ENCODE measurements at regions not wholly inside any gene's neighbourhood (a gene's known extent, or its start where the extent isn't known, plus 50 kb on each side); places are given as distances from the start of the nearest gene placed in this dataset.
A peak's percentile ranks its signal among the peaks of the same experiment; 100 is the strongest.

DNA sequence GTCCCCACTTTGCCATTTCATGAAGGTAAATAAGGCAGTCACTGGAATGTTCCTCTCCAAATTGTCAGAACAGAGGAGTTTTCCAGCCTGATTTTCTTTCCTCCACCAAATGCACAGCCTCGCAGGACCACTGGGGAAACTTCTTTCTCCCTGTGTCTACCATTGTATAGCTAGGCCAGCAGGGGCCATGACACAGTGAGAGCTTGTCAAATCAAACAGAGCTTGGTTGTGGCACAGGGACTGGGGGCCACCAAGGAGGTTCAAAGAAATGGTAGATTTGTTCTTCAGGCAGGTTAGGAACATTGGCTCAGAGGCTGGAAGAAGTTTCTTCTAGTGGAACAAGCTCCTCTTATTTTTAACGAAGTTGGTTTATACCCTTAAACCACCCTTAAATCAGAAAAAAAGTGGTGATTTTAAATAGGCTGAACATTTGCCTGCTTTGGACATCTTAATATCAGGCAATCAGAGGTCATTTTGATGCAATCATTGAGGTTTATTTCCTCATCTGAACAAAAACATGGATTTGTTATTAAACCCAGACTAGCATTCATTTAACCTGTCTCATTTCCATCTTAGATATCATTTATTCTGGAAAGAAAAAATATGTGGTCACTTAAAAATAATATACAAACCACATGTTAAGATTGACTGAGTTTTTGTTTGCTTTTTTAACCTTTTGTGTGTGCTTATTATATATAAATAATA lies 105.6 kb downstream of the GTPBP8 start:
- DNase-seq = no peak

DNA sequence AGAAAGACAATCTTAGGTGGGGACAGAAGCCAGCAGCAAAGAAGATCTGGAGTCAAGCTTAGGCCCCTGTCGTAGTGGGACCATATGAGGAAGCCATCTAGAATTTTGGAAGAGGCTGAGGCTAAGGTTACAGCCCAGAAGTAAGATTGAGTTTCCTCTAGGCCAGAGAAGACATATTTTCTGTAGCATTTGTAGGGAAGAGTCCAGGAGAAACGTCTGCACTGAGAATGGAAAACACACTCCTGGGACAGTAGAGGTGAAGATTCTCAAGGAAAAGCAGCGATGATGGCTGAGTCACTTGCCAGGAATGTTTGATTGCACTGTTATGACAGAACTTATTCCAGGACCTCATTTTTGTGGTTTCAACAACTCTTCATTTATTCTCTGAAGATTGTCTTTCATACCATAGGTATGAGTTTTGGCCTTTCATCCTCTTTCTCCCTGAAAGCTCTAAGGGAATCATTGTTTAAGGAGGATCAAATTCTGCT lies 107.2 kb downstream of the GTPBP8 start:
- DNase-seq = no peak

DNA sequence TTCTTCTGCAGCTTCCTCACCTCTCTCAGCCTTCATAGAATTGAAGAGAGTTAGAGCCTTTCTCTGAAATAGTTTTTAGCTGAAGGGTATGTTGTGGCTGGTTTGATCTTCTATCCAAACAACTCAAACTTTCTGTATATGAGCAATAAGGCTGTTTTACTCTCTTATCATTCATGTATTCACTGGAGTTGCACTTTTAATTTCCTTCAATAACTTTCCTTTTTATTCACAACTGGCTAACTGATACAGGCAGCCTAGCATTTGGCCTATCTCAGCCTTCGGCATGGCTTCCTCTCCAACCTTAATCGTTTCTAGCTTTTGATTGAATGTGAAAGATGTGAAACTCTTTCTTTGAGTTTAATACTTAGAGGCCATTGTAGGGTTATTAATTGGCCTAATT lies 109.3 kb downstream of the GTPBP8 start:
- no peak for DNase-seq

DNA sequence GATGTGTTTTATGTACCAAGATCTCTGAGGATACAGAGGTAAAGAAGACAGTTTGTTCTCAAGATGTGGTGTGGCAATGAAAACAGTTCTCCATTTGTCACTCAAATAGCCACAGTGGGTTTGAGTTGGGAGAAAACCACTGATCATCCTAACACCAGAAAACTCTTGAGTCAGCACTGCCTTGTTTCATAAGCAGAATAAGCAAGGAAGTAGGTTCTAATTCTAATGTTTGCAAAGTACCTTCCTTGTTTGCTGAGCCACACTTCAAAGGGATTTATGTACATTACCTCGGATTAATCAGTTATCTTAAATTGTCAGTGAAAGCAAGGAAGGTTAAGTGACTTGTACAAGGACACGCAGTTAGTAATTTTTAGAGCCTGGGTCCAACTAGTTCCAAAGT lies 107.8 kb upstream of the BOC start:
- no peak for DNase-seq

DNA sequence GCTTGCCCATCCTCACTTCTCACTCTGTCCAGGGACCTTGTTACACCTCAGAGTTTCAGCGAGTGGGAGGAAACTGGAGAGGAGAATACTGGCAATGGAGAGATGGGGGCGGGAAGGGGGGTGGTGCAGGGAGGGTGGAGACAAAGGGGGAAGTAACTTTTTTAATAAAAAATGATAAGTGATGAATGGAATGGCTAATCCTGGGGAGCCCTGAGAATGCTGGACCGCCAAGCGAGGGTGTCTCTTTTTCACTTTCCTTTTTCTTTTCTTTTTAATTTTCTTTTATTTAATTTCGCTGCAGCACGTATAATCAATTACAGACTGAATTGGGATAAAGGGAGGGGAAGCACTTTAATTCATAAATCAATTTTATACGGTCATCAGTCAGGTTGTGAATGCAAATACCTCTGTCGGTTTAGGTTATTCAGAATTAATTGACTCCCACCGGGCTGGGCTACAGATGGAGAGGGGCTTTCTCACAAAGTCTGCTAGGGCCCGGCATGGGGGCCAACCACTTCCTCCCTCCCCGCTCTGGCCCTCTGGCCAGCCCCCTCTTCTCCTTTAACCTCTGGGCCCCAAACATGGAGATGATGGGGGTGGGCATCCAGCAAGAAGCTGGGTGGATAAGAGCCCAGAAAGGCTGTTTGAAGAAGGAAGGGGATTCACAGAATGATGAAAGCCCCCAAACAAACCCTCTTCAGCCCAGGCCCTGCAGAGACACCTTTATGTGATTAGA lies 106.8 kb upstream of the BOC start:
- DNase-seq = no peak

DNA sequence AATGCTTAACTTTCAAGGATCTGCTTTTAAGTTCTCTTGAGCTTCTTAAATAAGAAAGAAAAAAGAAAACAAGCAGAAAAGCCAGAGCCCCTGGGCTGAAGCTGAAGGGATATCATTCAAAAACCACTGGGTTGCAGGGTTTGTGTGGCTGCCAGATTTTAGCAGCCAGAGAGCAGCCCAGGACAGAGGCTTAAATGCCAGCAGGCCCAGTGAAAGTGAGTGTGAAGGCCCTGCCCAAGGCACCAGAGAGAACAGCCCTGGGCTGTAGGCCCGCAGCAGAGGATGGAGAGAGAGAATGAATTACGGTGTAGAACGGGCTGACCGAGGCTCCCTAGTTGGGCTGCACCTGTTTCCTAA lies 106.3 kb upstream of the BOC start:
- DNase-seq = no peak

DNA sequence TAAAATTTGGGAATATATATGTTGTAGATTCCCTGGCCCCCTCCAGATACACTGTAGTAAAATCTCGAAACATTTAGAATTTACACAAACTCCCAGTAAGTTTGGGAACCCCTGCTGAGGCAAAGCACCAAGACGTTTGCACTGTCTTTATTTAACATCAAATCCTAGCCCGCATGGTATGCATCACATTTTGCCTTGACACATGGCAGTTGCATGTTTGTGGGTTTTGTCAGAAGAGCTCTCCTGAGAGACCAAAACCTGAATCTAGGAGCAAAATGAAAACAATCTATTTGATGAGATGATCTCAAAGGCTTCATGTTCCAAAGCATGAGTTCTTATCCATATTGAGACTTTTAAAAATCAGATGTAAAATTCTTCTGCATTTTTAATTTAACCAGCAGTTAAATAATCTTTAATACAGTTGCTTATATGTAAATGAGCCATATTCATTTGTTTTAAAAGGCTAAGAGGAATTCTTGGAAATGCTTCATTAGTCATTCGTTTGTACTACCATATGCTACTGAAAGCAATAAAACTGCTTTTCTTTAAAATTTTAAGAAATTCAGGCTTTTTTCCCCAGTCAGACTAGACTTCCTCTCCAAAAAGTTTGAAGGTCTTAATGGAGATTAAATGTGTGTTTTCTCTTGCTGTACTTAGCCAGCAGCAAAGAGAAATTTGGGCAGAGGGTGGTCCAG lies 105.2 kb upstream of the BOC start:
- DNase-seq = no peak

DNA sequence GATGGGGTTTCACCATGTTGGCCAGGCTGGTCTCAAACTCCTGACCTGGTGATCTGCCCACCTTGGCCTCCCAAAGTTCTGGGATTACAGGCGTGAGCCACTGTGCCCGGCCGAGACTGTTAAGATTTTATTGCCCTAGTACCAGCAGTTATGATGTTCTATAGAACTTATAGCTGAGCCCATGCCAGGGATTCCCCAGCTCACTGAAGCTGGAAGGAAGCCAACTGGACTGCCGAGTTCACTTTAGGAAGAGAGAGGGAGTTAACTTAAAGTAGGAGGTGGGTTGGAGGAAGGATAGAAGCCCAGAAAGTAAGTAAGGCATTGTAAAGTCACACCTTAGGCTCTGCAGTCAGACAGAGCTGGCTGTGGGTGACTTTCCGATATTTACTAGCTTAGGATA lies 101.1 kb upstream of the BOC start:
- no peak for DNase-seq

DNA sequence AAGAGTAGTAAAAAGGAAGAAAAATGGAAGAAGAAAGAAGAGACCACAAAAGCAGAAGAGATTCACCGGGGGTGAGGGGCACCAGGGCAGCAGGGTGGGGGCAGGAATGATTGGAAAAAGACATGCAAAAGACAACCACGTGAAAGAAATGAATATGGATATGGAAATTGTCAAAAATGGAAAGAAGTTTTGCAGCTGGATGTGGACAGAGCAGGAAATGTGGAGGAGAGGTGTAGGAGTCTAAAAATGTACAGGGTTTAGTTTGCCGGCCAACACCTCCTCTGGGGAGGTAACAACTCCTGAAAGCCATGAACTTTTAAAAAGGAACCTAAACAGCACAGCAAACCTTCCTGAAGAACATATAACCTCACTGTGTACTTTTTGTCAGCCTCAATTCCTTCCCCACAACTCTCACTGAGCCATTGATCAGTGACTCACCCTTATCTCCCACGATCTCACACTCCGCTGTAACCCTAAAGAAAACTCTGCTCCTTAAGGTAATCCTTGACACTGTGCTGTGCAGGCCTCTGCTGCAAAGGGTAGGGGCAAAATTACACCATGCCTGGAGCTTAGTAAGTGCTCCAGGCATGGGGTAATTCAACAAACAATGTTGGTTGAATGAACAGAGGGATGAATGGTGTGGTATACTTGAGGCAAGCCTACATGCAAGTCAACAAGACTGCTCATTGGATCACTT lies 100.2 kb upstream of the BOC start:
- DNase-seq = peak; percentile 5

DNA sequence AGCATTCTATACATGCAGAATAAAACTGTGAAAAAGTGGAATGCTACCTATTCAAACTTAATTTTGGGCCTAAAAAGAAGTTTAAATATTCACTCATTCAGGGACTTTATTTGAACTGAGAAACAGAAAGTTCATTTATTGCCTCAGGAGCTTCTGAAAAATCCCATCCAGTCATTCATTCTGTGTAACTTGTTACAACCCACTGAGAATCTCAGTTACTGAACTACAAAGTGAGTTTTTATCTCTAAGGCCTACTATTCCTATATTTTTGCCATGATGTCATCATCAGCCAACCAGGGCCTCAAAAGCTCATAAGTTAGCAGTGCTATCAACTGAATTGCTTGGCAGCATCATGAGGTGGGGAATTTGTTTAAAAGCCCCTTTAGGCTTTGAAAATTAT lies 98.0 kb upstream of the BOC start:
- no peak for DNase-seq

DNA sequence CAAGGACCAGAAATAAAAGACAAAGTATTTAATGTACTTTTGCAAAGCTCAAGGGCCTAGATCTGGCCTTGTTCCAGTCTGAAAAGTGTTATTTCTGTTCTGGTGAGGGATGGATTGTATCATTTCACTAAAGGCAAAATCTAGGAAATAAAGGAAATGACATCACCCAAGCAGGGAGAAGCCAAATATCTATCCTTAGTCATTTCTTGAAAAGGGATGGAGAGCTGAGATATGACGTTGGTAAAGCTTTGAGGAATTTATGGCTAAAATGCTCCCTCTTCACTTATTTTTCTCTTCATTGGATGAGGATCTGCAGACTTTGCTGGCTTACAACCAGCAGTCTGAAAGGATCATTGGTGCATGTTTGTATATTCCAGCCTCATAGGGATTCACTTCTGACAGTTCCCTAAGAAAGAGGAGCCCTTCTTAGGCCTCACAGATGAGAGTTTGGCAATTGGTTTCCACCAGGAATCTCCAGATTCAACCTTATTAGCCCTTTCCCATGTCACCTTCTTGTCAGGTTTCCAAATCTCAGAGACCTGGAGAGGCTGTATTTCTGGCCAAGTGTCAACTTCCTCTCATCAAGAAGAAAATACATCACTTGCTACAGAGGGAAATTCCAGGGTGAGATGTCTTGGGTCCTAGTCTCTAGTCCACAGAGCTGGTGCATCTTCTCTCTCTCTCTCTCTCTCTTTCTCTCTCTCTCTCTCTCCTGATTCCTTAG lies 93.7 kb upstream of the BOC start:
- no peak for DNase-seq

DNA sequence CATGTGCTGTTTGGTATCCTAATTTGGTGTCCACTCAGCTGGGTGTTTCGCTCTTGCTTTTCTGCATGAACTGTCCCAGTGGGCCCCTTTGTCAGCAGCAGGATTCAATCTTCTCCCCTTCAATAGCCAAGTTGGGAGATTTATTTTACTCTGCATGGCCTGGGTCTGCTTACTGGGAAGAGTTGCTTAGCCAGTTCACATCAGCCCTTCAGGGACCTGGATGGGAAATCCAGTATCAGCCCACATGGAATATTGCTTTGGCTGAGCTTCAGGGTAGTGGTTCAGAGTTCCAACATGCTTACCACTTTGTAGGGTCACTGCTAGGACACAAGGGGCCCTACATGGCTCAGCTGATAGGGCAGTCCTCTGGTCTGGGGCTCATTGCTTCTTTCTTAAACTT lies 93.0 kb upstream of the BOC start:
- no peak for DNase-seq

DNA sequence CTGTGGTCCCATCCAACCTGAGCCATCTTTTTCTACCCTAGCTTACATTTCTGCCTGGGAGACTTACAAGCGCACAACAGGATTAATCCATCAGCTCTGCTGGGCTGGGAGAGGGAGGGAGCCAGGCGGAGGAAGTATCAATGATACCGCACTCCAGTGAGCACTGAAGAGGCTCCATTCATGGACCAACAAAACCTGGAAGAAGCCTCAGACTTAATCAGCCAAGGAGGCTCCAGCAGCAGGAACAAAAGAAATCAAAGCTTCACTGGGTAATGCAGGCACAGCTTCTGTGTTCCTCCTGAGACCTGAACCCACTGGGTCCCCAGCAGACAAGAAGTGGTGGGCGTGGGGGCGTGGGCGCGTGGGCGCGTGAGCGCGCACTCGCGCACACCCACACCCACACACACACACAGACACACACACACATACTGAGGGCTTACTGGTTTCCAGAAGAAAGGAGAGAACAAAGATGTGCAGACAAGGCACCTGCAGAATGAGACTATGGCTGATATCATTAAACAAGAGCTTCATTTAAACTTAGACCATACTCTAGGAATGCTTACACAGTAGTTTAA lies 87.0 kb upstream of the BOC start:
- DNase-seq = no peak

DNA sequence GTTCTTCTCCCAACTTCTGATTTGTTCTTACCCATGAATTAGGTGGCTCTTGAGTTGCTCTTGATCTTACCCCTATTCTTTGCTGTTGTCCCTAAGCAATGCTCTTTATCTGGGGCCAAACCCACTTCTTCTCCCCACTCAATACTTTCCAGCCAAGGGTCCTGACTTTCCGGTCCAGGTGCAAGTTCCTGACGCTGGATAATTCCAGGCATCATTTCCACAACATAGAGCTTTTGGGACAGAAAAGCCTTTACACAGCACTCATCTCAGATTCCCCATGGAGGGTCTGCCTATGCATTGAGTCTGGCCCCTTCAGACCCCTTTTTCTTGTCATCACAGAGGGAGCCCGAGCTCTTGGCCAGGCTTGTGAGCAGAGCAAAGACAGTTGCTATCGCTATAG lies 85.4 kb upstream of the BOC start:
- DNase-seq = no peak

DNA sequence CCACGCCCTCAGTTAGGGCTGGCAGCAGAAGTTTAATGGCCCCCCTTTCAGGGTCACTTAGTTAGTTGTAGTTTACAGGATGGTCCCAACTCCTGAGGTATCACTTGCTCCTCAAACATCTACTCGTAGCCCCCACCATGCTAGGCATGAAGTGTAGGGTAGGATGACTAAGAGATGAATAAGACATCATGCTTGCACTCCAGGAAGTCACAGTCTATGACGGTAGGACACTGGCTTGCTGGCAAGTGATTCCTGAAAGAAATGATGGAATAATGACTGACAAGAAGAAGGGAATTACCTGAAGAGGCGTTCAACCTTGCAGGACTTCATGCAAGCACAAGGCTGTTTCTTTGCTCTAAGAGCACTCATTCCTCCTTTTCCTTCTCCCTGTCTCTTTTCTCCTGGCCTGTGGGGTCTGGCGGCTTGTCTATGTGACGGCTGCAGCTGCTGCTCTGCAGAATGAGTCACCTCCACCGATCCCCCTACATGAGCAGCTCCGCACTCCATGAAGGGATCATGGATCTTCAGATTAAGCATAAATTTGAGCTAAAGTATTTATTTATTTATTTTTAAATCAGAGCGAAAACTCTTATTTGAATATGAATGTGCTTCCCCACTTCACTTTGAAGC lies 82.9 kb upstream of the BOC start:
- DNase-seq = no peak

DNA sequence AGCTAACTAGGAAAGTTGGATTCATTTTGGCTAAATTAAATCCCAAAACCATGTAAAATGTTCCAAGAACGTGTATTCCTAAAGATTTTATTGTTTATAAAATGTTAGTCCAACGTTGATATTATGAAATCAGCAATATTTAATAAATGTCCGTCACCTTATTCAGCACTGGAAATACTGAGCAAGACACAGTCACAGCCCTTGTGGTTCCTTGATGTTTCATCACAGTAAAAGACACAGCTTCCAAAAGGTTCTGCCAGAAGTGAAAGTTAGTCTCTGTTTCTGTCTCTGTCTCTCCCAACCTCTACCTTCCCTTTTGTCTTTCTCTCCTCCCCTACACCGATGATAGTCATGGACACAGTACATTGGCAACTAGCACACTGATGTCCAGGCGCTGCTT lies 82.2 kb upstream of the BOC start:
- DNase-seq = no peak

DNA sequence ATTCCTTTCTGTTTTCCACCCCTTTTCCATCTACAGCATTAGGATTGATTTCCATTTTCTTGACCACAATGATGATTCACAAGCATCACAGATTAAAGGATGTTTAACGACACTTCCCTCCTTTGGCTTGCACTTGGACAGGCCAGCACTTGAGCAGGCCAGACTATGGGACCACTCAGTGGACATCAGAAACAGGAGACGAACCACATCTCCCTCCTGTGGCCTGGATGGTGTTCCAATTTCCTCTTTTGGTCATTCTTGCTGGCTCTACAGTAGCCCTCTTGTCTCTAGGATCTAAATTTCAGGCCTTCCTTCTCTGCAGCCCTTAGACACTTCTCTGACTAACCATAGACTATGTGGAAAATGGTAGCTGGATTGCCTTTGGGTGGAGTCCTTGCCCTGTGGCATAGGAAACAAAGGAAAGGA lies 78.8 kb upstream of the BOC start:
- DNase-seq = no peak

DNA sequence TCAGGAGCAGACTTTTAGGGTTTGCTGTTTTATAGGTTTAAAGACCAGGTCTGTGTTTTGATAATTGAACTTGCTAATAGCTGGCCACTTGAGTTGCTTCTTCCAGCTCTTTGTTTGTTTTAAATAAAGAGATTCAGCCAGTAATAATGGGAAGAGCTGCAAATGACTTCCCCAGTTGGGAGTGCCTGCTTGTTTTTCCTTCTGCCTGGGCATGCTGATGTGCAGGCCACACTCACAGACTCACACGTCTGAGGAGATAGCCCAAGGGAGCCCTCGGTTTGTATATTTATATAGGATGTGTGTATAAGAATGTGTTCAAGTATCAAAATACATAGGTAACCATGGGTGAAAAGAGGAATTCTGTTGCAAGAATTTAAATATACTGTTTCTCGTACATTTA lies 78.2 kb upstream of the BOC start:
- DNase-seq = no peak

DNA sequence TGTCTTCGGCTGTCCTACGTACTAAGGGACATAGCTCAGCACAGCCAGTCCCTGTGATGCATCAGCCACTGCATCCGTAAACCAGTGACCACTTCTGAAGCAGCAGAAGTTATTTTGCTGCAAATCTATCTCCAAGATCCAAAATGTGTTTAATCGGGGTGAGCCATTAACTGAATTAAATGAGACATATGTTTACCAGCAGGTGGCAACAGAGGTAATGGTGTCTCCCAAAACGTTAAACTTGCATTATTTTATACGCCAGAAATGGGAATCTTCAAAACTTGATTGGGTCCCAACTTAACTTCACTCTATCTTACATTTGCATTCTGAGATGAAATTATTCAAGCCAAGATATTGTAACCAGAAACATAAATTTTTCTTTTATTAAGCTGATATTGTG lies 75.3 kb upstream of the BOC start:
- DNase-seq = no peak

DNA sequence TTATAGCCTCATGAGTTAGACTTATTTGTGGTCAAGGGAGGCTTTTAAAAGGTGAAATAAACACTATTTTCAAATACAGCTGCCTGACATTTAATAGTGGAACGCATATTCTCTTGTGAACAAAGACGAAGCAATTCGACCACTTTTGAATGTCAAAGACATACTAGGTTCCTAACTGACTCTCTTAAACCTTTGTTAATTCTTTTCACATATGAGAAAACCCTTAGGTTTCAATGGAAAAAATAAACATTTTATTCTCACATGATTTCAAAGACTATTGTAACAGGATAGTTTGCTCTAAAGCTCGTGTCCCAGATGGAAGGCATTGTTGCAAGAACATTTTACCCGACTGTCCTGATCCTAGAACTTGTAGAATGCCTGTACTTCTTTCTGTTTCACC lies 74.8 kb upstream of the BOC start:
- DNase-seq = no peak

DNA sequence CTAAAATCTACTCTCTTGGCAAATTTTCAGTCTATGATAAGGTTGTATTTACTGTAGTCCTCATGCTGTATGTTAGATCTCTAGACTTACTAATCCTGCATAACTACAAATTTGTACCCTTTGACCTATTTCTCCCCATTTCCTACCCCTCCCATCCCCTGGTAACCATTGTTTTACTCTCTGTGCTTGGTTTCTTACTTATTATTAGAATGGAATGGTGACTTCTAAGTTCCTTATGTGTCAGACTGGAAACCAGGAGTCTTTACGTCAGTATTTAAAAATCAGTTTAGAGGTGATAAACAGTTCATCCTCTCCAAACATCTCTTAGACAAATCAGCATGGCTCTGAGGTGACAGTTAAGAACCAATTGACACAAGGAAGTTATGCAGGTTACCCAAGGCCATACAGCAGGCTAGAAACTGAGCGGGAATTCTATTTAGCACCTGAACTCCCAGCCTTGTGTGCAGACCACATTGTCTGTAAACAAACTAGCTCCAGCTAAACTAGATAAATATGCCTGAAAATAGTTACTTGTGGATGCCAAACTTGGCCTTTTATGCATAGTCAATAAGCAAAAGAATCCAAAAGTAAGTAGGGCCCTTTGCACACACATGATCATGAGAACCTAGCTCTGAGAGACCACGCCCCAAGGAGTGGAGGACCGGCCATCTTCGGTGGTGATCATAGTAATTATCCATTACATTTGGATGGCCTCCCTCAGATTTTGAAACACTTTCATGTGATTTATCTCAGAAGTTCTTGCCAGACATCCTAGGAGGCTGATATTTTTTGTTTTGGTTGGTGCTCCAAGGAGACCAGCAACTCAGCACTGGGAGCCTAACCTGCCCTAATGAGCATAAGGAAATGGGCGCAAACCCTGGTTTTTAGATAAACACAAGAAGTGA lies 72.3 kb upstream of the BOC start:
- no peak for DNase-seq

All from NK-92 treated with Interleukin-12 subunit alpha and Interleukin-12 subunit beta, amount 100 ng/mL, for 24 hours (cell line).